Lung (tissue), 12 donors: ENCODE measurements at regions not wholly inside any gene's neighbourhood (a gene's known extent, or its start where the extent isn't known, plus 50 kb on each side); places are given as distances from the start of the nearest gene placed in this dataset. TPM values are rescaled to one million over a fixed set of nuclear protein-coding genes. Genes with fewer than 3 reads are reported as not detected.
A peak's percentile ranks its signal among the peaks of the same experiment; 100 is the strongest.

Experiments used
- ATAC-seq: fragments of 200-7000 bp; cut with Tn5 transposase; one replicate; pipeline ENCODE4 v1.9.1; 2020; ENCODE audit warnings: moderate number of reproducible peaks; ENCODE audit not compliant: insufficient read depth, low FRiP score
- DNase-seq, 3 donors: peaks; one replicate each; pipeline ENCODE4 v3.0.0-alpha.2; 2013 to 2017
- H3K27ac ChIP-seq, 2 donors: one replicate each; pipeline ENCODE4 v1.5.1; 2013; ENCODE audit warnings: mild to moderate bottlenecking in 2 of 2, moderate library complexity in 2 of 2, control low read depth in 1 of 2, inconsistent platforms in 1 of 2, low read depth in 1 of 2, low read length in 1 of 2
- H3K27me3 ChIP-seq, 3 donors: one replicate each; pipeline ENCODE4 v1.5.1; 2013; ENCODE audit warnings: low read length in 2 of 3; ENCODE audit not compliant: control insufficient read depth in 3 of 3, insufficient read depth in 3 of 3
- H3K36me3 ChIP-seq, 4 donors: one replicate each; pipeline ENCODE4 v1.5.1; 2013; ENCODE audit warnings: low read length in 4 of 4, mild to moderate bottlenecking in 1 of 4, moderate library complexity in 1 of 4; ENCODE audit not compliant: control insufficient read depth in 4 of 4, insufficient read depth in 4 of 4
- H3K4me1 ChIP-seq, 5 donors: one replicate each; pipeline ENCODE4 v1.5.1; 2013; ENCODE audit warnings: low read length in 5 of 5, mild to moderate bottlenecking in 2 of 5, moderate library complexity in 1 of 5; ENCODE audit not compliant: control insufficient read depth in 5 of 5, insufficient read depth in 5 of 5
- H3K4me3 ChIP-seq: one replicate; pipeline ENCODE4 v1.5.1; 2013; ENCODE audit warnings: mild to moderate bottlenecking, control low read depth, moderate library complexity
- H3K9ac ChIP-seq, 2 donors: one replicate each; pipeline ENCODE4 v1.5.1; 2013; ENCODE audit warnings: low read length in 2 of 2, control low read depth in 1 of 2; ENCODE audit not compliant: insufficient read depth in 1 of 2
- H3K9me3 ChIP-seq, 4 donors: one replicate each; pipeline ENCODE4 v1.5.1; 2013; ENCODE audit warnings: low read length in 3 of 4, mild to moderate bottlenecking in 1 of 4, moderate library complexity in 1 of 4; ENCODE audit not compliant: control insufficient read depth in 4 of 4, insufficient read depth in 3 of 4
- CTCF ChIP-seq: IDR thresholded peaks from 2 replicates; pipeline ENCODE4 v1.5.1; 2012; ENCODE audit warnings: mild to moderate bottlenecking; ENCODE audit errors: control extremely low read depth, extremely low read depth
- WGBS, 2 donors: extraction: QIAGEN DNeasy Blood & Tissue Kit; methylation state at CpG; one replicate each; pipeline ENCODE4 v1.1.7; 2013; 5-methylcytosine and 5-hydroxymethylcytosine counted together
- small RNA-seq: library from RNA; depleted of rRNA; stranded (forward); fragments of <200 nt; gene quantifications from one replicate; pipeline ENCODE3, GENCODE V24; 2014; ENCODE audit warnings: low replicate concordance
- donor health status: control.
- donor health status: control.
- donor health status: Bipolar disorder and iron deficiency.
- donor health status: healthy.
- donor health status: DM: yes; HTN: yes; CAD: no.

- DNase-seq = no peak
- Histone ChIP-seq H3K27ac (no peak overlapping the region), H3K27me3 (no peaks in the 10 kb centered on the region), H3K4me1 (peaks cover 0 to under 1% (median 0%) of the 10 kb centered on the region in 5 donors), H3K36me3 (no peaks in the 10 kb centered on the region), H3K4me3 (no peak overlapping the region), H3K9me3 (no peaks in the 10 kb centered on the region), H3K9ac (no peak overlapping the region)
- TF ChIP-seq CTCF = no peak
- 75 to 79% methylated on average over 2 of the region's 2 CpGs for WGBS, 2 donors
- ATAC-seq = no peak
Observed at GRCh38 chr3:16122155-16122554, 52.3 kb upstream of the GALNT15 start.

GRCh38 chr3:16122661-16123060 is 51.8 kb upstream of the GALNT15 start:
- Histone ChIP-seq H3K4me1 (peaks cover 0 to 2% (median 0%) of the 10 kb centered on the region in 5 donors), H3K9me3 (no peaks in the 10 kb centered on the region), H3K27me3 (no peaks in the 10 kb centered on the region), H3K27ac (no peak overlapping the region), H3K4me3 (no peak overlapping the region), H3K9ac (no peak overlapping the region), H3K36me3 (no peaks in the 10 kb centered on the region)
- ATAC-seq = no peak
- TF ChIP-seq CTCF = no peak
- 72 to 88% methylated on average over 2 of the region's 2 CpGs for WGBS, 2 donors
- DNase-seq = no peak

GRCh38 chr3:16124636-16125035 is 49.8 kb upstream of the GALNT15 start:
- 79 to 86% methylated on average over 2 of the region's 2 CpGs for WGBS, 2 donors
- TF ChIP-seq CTCF = no peak
- no peak overlapping the region for H3K9ac ChIP-seq
- H3K27me3 ChIP-seq = no peaks in the 10 kb centered on the region
- H3K27ac ChIP-seq = no peak overlapping the region
- H3K36me3 ChIP-seq = no peaks in the 10 kb centered on the region
- DNase-seq (no peak), ATAC-seq (peak; percentile 52)
- no peak overlapping the region for H3K4me3 ChIP-seq
- no peaks in the 10 kb centered on the region for H3K9me3 ChIP-seq
- peaks cover 0 to 2% (median 0%) of the 10 kb centered on the region in 5 donors for H3K4me1 ChIP-seq

Small RNA genes in the stretch of these regions (small RNA-seq; reads per million reads assigned to genes)
- not detected for gene MIR563
